ENCODE measurements at regions not wholly inside any gene's neighbourhood (a gene's known extent, or its start where the extent isn't known, plus 50 kb on each side); places are given as distances from the start of the nearest gene placed in this dataset.
A peak's percentile ranks its signal among the peaks of the same experiment; 100 is the strongest.

GRCh38 chr6:11331111-11331510, 98.6 kb upstream of the NEDD9 start:
- Histone ChIP-seq H3K4me1 (peaks cover 0 to 17% (median 9%) of the 10 kb centered on the region in 4 donors), H3K27me3 (no peaks in the 10 kb centered on the region), H3K4me3 (no peak overlapping the region), H3K9me3 (no peaks in the 10 kb centered on the region), H3K27ac (peak overlapping the region in 3 of 5 donors; percentile 39 to 51 (median 40)), H3K36me3 (no peaks in the 10 kb centered on the region)
- intact Hi-C loops (cut with DNase I; ENCODE audit: low total_unique reads) = no loop called here
- no peak for DNase-seq
- no peak for TF ChIP-seq POLR2AphosphoS5 (IDR thresholded peaks at IDR 0.05)
- WGBS, 5 donors = 58 to 74% (median 64%) methylated on average over 5 of the region's 5 CpGs

- TF ChIP-seq CTCF (IDR thresholded peaks at IDR 0.05) (no peak), POLR2AphosphoS5 (IDR thresholded peaks at IDR 0.05) (peak in 2 of 3 donors; percentile 45 to 54)
- no peak overlapping the region for H3K4me3 ChIP-seq
- WGBS, 5 donors = 14 to 35% (median 27%) methylated on average over 3 of the region's 3 CpGs
- intact Hi-C loops (cut with DNase I; ENCODE audit: low total_unique reads) = no loop called here
- H3K27ac ChIP-seq = peak overlapping the region; percentile 18 to 51 (median 39)
- no peaks in the 10 kb centered on the region for H3K9me3 ChIP-seq
- no peaks in the 10 kb centered on the region for H3K36me3 ChIP-seq
- peaks cover 0 to 17% (median 9%) of the 10 kb centered on the region in 4 donors for H3K4me1 ChIP-seq
- DNase-seq = peak in 1 of 2 donors; percentile 53
- H3K27me3 ChIP-seq = no peaks in the 10 kb centered on the region
Observed at GRCh38 chr6:11330413-11330760, 97.9 kb upstream of the NEDD9 start.

- TF ChIP-seq CTCF (IDR thresholded peaks at IDR 0.05) = no peak
- no peak for TF ChIP-seq POLR2AphosphoS5 (IDR thresholded peaks at IDR 0.05)
- no peak for TF ChIP-seq POLR2A (IDR thresholded peaks at IDR 0.05)
- no peak for TF ChIP-seq EP300 (IDR thresholded peaks at IDR 0.05)
- Histone ChIP-seq H3K27me3 (no peaks in the 10 kb centered on the region), H3K9me3 (no peaks in the 10 kb centered on the region), H3K4me3 (no peak overlapping the region), H3K4me1 (peaks cover 0 to 17% (median 9%) of the 10 kb centered on the region in 4 donors), H3K27ac (peak overlapping the region; percentile 18 to 51 (median 39)), H3K36me3 (no peaks in the 10 kb centered on the region)
- 65 to 75% (median 66%) methylated on average over 10 of the region's 10 CpGs for WGBS, 5 donors
- intact Hi-C loops (cut with DNase I; ENCODE audit: low total_unique reads) = no loop called here
- DNase-seq = no peak
Observed at GRCh38 chr6:11329726-11330412, 97.4 kb upstream of the NEDD9 start.

GRCh38 chr6:11328613-11329247, 96.3 kb upstream of the NEDD9 start:
- Histone ChIP-seq H3K36me3 (no peaks in the 10 kb centered on the region), H3K9me3 (no peaks in the 10 kb centered on the region), H3K27me3 (no peaks in the 10 kb centered on the region), H3K27ac (peak overlapping the region in 1 of 5 donors; percentile 13), H3K4me1 (peaks cover 0 to 17% (median 9%) of the 10 kb centered on the region in 4 donors), H3K4me3 (no peak overlapping the region)
- intact Hi-C loops (cut with DNase I; ENCODE audit: low total_unique reads) = no loop called here
- TF ChIP-seq EP300 (IDR thresholded peaks at IDR 0.05) (no peak), POLR2A (IDR thresholded peaks at IDR 0.05) (no peak), POLR2AphosphoS5 (IDR thresholded peaks at IDR 0.05) (no peak), CTCF (IDR thresholded peaks at IDR 0.05) (no peak)
- DNase-seq = no peak
- WGBS, 5 donors = 76 to 91% (median 86%) methylated on average over 7 of the region's 7 CpGs

GRCh38 chr6:11327961-11328360, 95.5 kb upstream of the NEDD9 start:
- intact Hi-C loops (cut with DNase I; ENCODE audit: low total_unique reads) = no loop called here
- TF ChIP-seq EP300 (IDR thresholded peaks at IDR 0.05) (no peak), POLR2AphosphoS5 (IDR thresholded peaks at IDR 0.05) (no peak)
- H3K4me3 ChIP-seq = no peak overlapping the region
- no peak for DNase-seq
- H3K4me1 ChIP-seq = peaks cover 0 to 24% (median 9%) of the 10 kb centered on the region in 4 donors
- H3K36me3 ChIP-seq = no peaks in the 10 kb centered on the region
- WGBS, 5 donors = 86 to 97% (median 92%) methylated on average over 3 of the region's 3 CpGs
- no peaks in the 10 kb centered on the region for H3K9me3 ChIP-seq
- H3K27me3 ChIP-seq = no peaks in the 10 kb centered on the region
- H3K27ac ChIP-seq = no peak overlapping the region

Measured in stomach (tissue), 8 donors.